ENCODE measurements at regions not wholly inside any gene's neighbourhood (a gene's known extent, or its start where the extent isn't known, plus 50 kb on each side); places are given as distances from the start of the nearest gene placed in this dataset.

- Histone ChIP-seq H3K9me3 (ENCODE audit: control insufficient read depth, insufficient read depth, low read depth, low read length) (no peaks in the 10 kb centered on the region), H2AFZ (ENCODE audit: low read length) (no peak overlapping the region), H3K4me3 (replicated peaks in 1 of 4; ENCODE audit: control extremely low read depth in 1 of 4, insufficient read depth in 1 of 4, low read depth in 3 of 4, low read length in 4 of 4) (no peak overlapping the region), H3K27me3 (ENCODE audit: control insufficient read depth, insufficient read depth, low read length) (no peaks in the 10 kb centered on the region), H3K4me1 (ENCODE audit: control insufficient read depth, extremely low read depth, insufficient read depth, low read length) (no peaks in the 10 kb centered on the region), H4K20me1 (ENCODE audit: control insufficient read depth, extremely low read depth, insufficient read depth, low read length) (no peaks in the 10 kb centered on the region), H3K79me2 (ENCODE audit: control insufficient read depth, insufficient read depth, low read length) (no peaks in the 10 kb centered on the region), H3K36me3 (ENCODE audit: control insufficient read depth, insufficient read depth, low read length) (no peaks in the 10 kb centered on the region), H3K9ac (ENCODE audit: insufficient read depth, low read length) (no peak overlapping the region), H3K27ac (ENCODE audit: insufficient read depth, low read length) (no peak overlapping the region), H3K4me2 (ENCODE audit: extremely low read depth, insufficient read depth, low read length) (no peak overlapping the region)
- TF ChIP-seq, protein P1, sequence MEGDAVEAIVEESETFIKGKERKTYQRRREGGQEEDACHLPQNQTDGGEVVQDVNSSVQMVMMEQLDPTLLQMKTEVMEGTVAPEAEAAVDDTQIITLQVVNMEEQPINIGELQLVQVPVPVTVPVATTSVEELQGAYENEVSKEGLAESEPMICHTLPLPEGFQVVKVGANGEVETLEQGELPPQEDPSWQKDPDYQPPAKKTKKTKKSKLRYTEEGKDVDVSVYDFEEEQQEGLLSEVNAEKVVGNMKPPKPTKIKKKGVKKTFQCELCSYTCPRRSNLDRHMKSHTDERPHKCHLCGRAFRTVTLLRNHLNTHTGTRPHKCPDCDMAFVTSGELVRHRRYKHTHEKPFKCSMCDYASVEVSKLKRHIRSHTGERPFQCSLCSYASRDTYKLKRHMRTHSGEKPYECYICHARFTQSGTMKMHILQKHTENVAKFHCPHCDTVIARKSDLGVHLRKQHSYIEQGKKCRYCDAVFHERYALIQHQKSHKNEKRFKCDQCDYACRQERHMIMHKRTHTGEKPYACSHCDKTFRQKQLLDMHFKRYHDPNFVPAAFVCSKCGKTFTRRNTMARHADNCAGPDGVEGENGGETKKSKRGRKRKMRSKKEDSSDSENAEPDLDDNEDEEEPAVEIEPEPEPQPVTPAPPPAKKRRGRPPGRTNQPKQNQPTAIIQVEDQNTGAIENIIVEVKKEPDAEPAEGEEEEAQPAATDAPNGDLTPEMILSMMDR (conservative IDR thresholded peaks at IDR 0.05 in 1 of 2, IDR thresholded peaks at IDR 0.05 in 1 of 2; ENCODE audit: low read depth in 1 of 2, low read length in 2 of 2), result no peak
- TF ChIP-seq EZH2 (IDR thresholded peaks at IDR 0.05; ENCODE audit: low read length, missing control alignments), result no peak
- DNase-seq (ENCODE audit: low read depth in 2 of 2), result no peak
Observed at GRCh38 chr6:40968620-40969164, 70.3 kb downstream of the UNC5CL start.

- Histone ChIP-seq H3K79me2 (ENCODE audit: control insufficient read depth, insufficient read depth, low read length) (no peaks in the 10 kb centered on the region), H4K20me1 (ENCODE audit: control insufficient read depth, extremely low read depth, insufficient read depth, low read length) (no peaks in the 10 kb centered on the region), H3K4me1 (ENCODE audit: control insufficient read depth, extremely low read depth, insufficient read depth, low read length) (peaks cover 6% of the 10 kb centered on the region), H2AFZ (ENCODE audit: low read length) (no peak overlapping the region), H3K9ac (ENCODE audit: insufficient read depth, low read length) (no peak overlapping the region), H3K36me3 (ENCODE audit: control insufficient read depth, insufficient read depth, low read length) (no peaks in the 10 kb centered on the region), H3K9me3 (ENCODE audit: control insufficient read depth, insufficient read depth, low read depth, low read length) (no peaks in the 10 kb centered on the region), H3K27ac (ENCODE audit: insufficient read depth, low read length) (no peak overlapping the region), H3K4me3 (replicated peaks in 1 of 4; ENCODE audit: control extremely low read depth in 1 of 4, insufficient read depth in 1 of 4, low read depth in 3 of 4, low read length in 4 of 4) (no peak overlapping the region), H3K4me2 (ENCODE audit: extremely low read depth, insufficient read depth, low read length) (no peak overlapping the region), H3K27me3 (ENCODE audit: control insufficient read depth, insufficient read depth, low read length) (no peaks in the 10 kb centered on the region)
- DNase-seq (ENCODE audit: low read depth in 2 of 2), result no peak
- TF ChIP-seq, protein P1 (conservative IDR thresholded peaks at IDR 0.05 in 1 of 2, IDR thresholded peaks at IDR 0.05 in 1 of 2; ENCODE audit: low read depth in 1 of 2, low read length in 2 of 2), result no peak
- no peak for TF ChIP-seq EZH2 (IDR thresholded peaks at IDR 0.05; ENCODE audit: low read length, missing control alignments)
Observed at GRCh38 chr6:40966860-40967259, 72.2 kb downstream of the UNC5CL start.

DNA sequence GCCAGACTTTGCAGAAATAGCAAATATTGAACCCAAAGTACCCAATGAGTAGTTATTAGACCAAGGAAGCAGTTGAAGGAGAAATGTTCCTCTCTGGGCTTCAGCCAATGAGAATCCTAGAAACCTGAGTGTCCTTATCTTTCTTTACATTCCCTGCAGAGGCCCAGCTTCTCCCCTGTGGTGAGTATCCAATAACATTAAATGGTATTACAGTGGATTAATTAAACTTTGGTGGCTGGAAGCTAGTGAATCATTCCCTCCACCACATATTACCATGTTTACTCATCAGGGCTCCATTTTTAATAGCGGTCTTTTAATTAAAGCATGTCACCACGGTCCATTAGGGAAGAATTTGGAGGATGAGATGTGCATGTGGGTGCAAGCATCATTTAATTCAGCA is 74.0 kb downstream of the UNC5CL start:
- no peak overlapping the region for H3K27ac ChIP-seq (ENCODE audit: insufficient read depth, low read length)
- H3K9me3 ChIP-seq (ENCODE audit: control insufficient read depth, insufficient read depth, low read depth, low read length), result no peaks in the 10 kb centered on the region
- no peaks in the 10 kb centered on the region for H4K20me1 ChIP-seq (ENCODE audit: control insufficient read depth, extremely low read depth, insufficient read depth, low read length)
- H3K9ac ChIP-seq (ENCODE audit: insufficient read depth, low read length), result no peak overlapping the region
- no peaks in the 10 kb centered on the region for H3K27me3 ChIP-seq (ENCODE audit: control insufficient read depth, insufficient read depth, low read length)
- no peaks in the 10 kb centered on the region for H3K36me3 ChIP-seq (ENCODE audit: control insufficient read depth, insufficient read depth, low read length)
- peaks cover 6% of the 10 kb centered on the region for H3K4me1 ChIP-seq (ENCODE audit: control insufficient read depth, extremely low read depth, insufficient read depth, low read length)
- no peak overlapping the region for H2AFZ ChIP-seq (ENCODE audit: low read length)
- H3K4me2 ChIP-seq (ENCODE audit: extremely low read depth, insufficient read depth, low read length), result no peak overlapping the region
- H3K79me2 ChIP-seq (ENCODE audit: control insufficient read depth, insufficient read depth, low read length), result no peaks in the 10 kb centered on the region
- H3K4me3 ChIP-seq (replicated peaks in 1 of 4; ENCODE audit: control extremely low read depth in 1 of 4, insufficient read depth in 1 of 4, low read depth in 3 of 4, low read length in 4 of 4), result no peak overlapping the region
- TF ChIP-seq, protein P1 (conservative IDR thresholded peaks at IDR 0.05 in 1 of 2, IDR thresholded peaks at IDR 0.05 in 1 of 2; ENCODE audit: low read depth in 1 of 2, low read length in 2 of 2), result no peak
- no peak for TF ChIP-seq EZH2 (IDR thresholded peaks at IDR 0.05; ENCODE audit: low read length, missing control alignments)
- peak in 1 of 2 donors; percentile 74 for DNase-seq (ENCODE audit: low read depth in 2 of 2)

All from fibroblast of lung (primary cell).